Skeletal muscle tissue (tissue), 3 donors: ENCODE measurements at regions not wholly inside any gene's neighbourhood (a gene's known extent, or its start where the extent isn't known, plus 50 kb on each side); places are given as distances from the start of the nearest gene placed in this dataset.
"Not testable (repeated sequence)": the region's sequence is repeated elsewhere in the genome, so short reads cannot be mapped to it uniquely, and the experiment has no call there.

ENCODE experiments used
- H3K27ac ChIP-seq: one replicate; pipeline ENCODE4 v1.7.0; 2013; ENCODE audit warnings: mild to moderate bottlenecking, low read depth, low read length, inconsistent platforms
- H3K27me3 ChIP-seq, 3 donors: one replicate each; pipeline ENCODE4 v1.7.0; 2013; ENCODE audit warnings: low read length in 3 of 3; ENCODE audit not compliant: control insufficient read depth in 3 of 3, insufficient read depth in 3 of 3
- H3K36me3 ChIP-seq, 3 donors: one replicate each; pipeline ENCODE4 v1.7.0; 2013; ENCODE audit warnings: low read length in 3 of 3; ENCODE audit not compliant: control insufficient read depth in 3 of 3, insufficient read depth in 3 of 3
- H3K4me1 ChIP-seq, 3 donors: one replicate each; pipeline ENCODE4 v1.7.0; 2013; ENCODE audit warnings: low read length in 3 of 3, mild to moderate bottlenecking in 3 of 3; ENCODE audit not compliant: control insufficient read depth in 3 of 3, insufficient read depth in 3 of 3
- H3K4me3 ChIP-seq, 3 donors: one replicate each; pipeline ENCODE4 v1.7.0; 2013; ENCODE audit warnings: low read length in 3 of 3
- H3K9ac ChIP-seq, 3 donors: one replicate each; pipeline ENCODE4 v1.7.0; 2013; ENCODE audit warnings: low read length in 3 of 3, mild to moderate bottlenecking in 3 of 3, moderate library complexity in 2 of 3, low read depth in 1 of 3
- H3K9me3 ChIP-seq, 3 donors: one replicate each; pipeline ENCODE4 v1.7.0; 2013; ENCODE audit warnings: low read length in 3 of 3; ENCODE audit not compliant: control insufficient read depth in 3 of 3
- donor health status: Osteomylitis.

GRCh38 chr1:148344651-148345050 lies 138.5 kb downstream of the PPIAL4G start:
- H3K4me3 ChIP-seq, H3K4me1 ChIP-seq, H3K9ac ChIP-seq, H3K36me3 ChIP-seq, H3K27ac ChIP-seq, H3K27me3 ChIP-seq, H3K9me3 ChIP-seq: not testable (repeated sequence)

- H3K9me3 ChIP-seq, H3K9ac ChIP-seq, H3K4me3 ChIP-seq, H3K27me3 ChIP-seq, H3K36me3 ChIP-seq, H3K27ac ChIP-seq, H3K4me1 ChIP-seq: not testable (repeated sequence)
Observed at GRCh38 chr1:148341729-148342128, 141.4 kb downstream of the PPIAL4G start.

GRCh38 chr1:148336121-148336918 lies 146.8 kb downstream of the PPIAL4G start:
- H3K9me3 ChIP-seq, H3K36me3 ChIP-seq, H3K4me3 ChIP-seq, H3K9ac ChIP-seq, H3K27ac ChIP-seq: not testable (repeated sequence)
- H3K27me3 ChIP-seq: peaks cover 7 to 19% (median 17%) of the 10 kb centered on the region in 3 donors
- peaks cover 5 to 18% (median 12%) of the 10 kb centered on the region in 3 donors for H3K4me1 ChIP-seq

- Histone ChIP-seq H3K4me3 (peak overlapping the region; percentile 72 to 88 (median 81)), H3K9ac (peak overlapping the region; percentile 73 to 87 (median 78)), H3K27ac (peak overlapping the region; percentile 60), H3K4me1 (peaks cover 5 to 18% (median 12%) of the 10 kb centered on the region in 3 donors), H3K27me3 (peaks cover 13 to 24% (median 23%) of the 10 kb centered on the region in 3 donors), H3K36me3 (no peaks in the 10 kb centered on the region), H3K9me3 (no peaks in the 10 kb centered on the region)
Observed at GRCh38 chr1:148334339-148335130, 148.6 kb downstream of the PPIAL4G start.

- Histone ChIP-seq H3K36me3 (no peaks in the 10 kb centered on the region), H3K9ac (peak overlapping the region; percentile 73 to 87 (median 78)), H3K27ac (peak overlapping the region; percentile 46), H3K4me3 (peak overlapping the region; percentile 72 to 88 (median 81)), H3K27me3 (peaks cover 15 to 29% (median 28%) of the 10 kb centered on the region in 3 donors), H3K9me3 (peaks cover 0 to under 1% (median 0%) of the 10 kb centered on the region in 3 donors), H3K4me1 (peaks cover 5 to 18% (median 12%) of the 10 kb centered on the region in 3 donors)
Observed at GRCh38 chr1:148333875-148334338, 149.2 kb downstream of the PPIAL4G start.

GRCh38 chr1:148328884-148329283 lies 154.2 kb downstream of the PPIAL4G start:
- no peak overlapping the region for H3K9ac ChIP-seq
- peaks cover 17 to 22% (median 19%) of the 10 kb centered on the region in 3 donors for H3K27me3 ChIP-seq
- peaks cover under 1 to 3% (median 2%) of the 10 kb centered on the region in 3 donors for H3K4me1 ChIP-seq
- H3K27ac ChIP-seq: no peak overlapping the region
- no peak overlapping the region for H3K4me3 ChIP-seq
- H3K36me3 ChIP-seq: no peaks in the 10 kb centered on the region
- peaks cover 0 to 2% (median 2%) of the 10 kb centered on the region in 3 donors for H3K9me3 ChIP-seq

- not testable (repeated sequence) for H3K9ac ChIP-seq, H3K4me3 ChIP-seq, H3K4me1 ChIP-seq, H3K9me3 ChIP-seq, H3K27ac ChIP-seq, H3K36me3 ChIP-seq
- H3K27me3 ChIP-seq: peaks cover 12 to 16% (median 13%) of the 10 kb centered on the region in 3 donors
Observed at GRCh38 chr1:148325031-148325430, 158.1 kb downstream of the PPIAL4G start.

- H3K9me3 ChIP-seq, H3K4me3 ChIP-seq, H3K27ac ChIP-seq, H3K9ac ChIP-seq, H3K36me3 ChIP-seq, H3K4me1 ChIP-seq: not testable (repeated sequence)
- H3K27me3 ChIP-seq: peaks cover 7 to 11% (median 8%) of the 10 kb centered on the region in 3 donors
Observed at GRCh38 chr1:148324465-148324864, 158.6 kb downstream of the PPIAL4G start.

GRCh38 chr1:148320079-148320478 lies 163.0 kb downstream of the PPIAL4G start:
- H3K9me3 ChIP-seq, H3K9ac ChIP-seq, H3K27ac ChIP-seq, H3K36me3 ChIP-seq, H3K4me3 ChIP-seq, H3K4me1 ChIP-seq: not testable (repeated sequence)
- H3K27me3 ChIP-seq: peaks cover 0 to 12% (median 10%) of the 10 kb centered on the region in 3 donors

GRCh38 chr1:148318904-148319242 lies 164.2 kb downstream of the PPIAL4G start:
- Histone ChIP-seq H3K36me3 (no peaks in the 10 kb centered on the region), H3K9ac (no peak overlapping the region), H3K27ac (no peak overlapping the region), H3K4me1 (no peaks in the 10 kb centered on the region), H3K27me3 (peaks cover 0 to 16% (median 10%) of the 10 kb centered on the region in 3 donors), H3K4me3 (peak overlapping the region in 1 of 3 donors; percentile 22), H3K9me3 (peaks cover 0 to under 1% (median 0%) of the 10 kb centered on the region in 3 donors)
